Loucy (cell line): ENCODE measurements at regions not wholly inside any gene's neighbourhood (a gene's known extent, or its start where the extent isn't known, plus 50 kb on each side); places are given as distances from the start of the nearest gene placed in this dataset.

Experiments used
- H2AFZ ChIP-seq: fragments of 200-600 bp; sonication (generic); 2 replicates; pipeline ENCODE4 v1.6.0; 2016; ENCODE audit warnings: antibody characterized with exemption, mild to moderate bottlenecking, low read length, moderate library complexity
- H3F3A ChIP-seq: fragments of 200-600 bp; 2 replicates; pipeline ENCODE4 v1.6.0; 2016; ENCODE audit warnings: antibody characterized with exemption, low read depth, mild to moderate bottlenecking
- H3K27me3 ChIP-seq: fragments of 200-600 bp; sonication (generic); 2 replicates; pipeline ENCODE4 v1.6.1; 2014; ENCODE audit warnings: low read length, mild to moderate bottlenecking; ENCODE audit not compliant: insufficient read depth, poor library complexity, severe bottlenecking
- H3K36me3 ChIP-seq: fragments of 200-600 bp; sonication (generic); 2 replicates; pipeline ENCODE4 v1.6.1; 2016; ENCODE audit warnings: low read length; ENCODE audit not compliant: insufficient read depth
- H3K4me1 ChIP-seq: fragments of 200-600 bp; sonication (generic); 2 replicates; pipeline ENCODE4 v1.5.1; 2014; ENCODE audit warnings: low read length, mild to moderate bottlenecking; ENCODE audit not compliant: insufficient read depth, poor library complexity, severe bottlenecking
- H3K4me2 ChIP-seq: fragments of 200-600 bp; sonication (generic); 2 replicates; pipeline ENCODE4 v1.6.0; 2014; ENCODE audit warnings: antibody characterized with exemption, low read length, low read depth, mild to moderate bottlenecking; ENCODE audit not compliant: poor library complexity, severe bottlenecking
- H3K4me3 ChIP-seq: fragments of 200-600 bp; sonication (generic); 2 replicates; pipeline ENCODE4 v1.5.1; 2014; ENCODE audit warnings: low read length, mild to moderate bottlenecking, mixed read lengths; ENCODE audit not compliant: poor library complexity, severe bottlenecking
- H3K79me2 ChIP-seq: fragments of 200-600 bp; sonication (generic); 2 replicates; pipeline ENCODE4 v1.6.1; 2014; ENCODE audit warnings: low read length; ENCODE audit not compliant: insufficient read depth
- H3K9ac ChIP-seq: fragments of 200-600 bp; sonication (generic); 2 replicates; pipeline ENCODE4 v1.6.0; 2014; ENCODE audit warnings: mild to moderate bottlenecking, low read depth, low read length, moderate library complexity; ENCODE audit not compliant: poor library complexity, severe bottlenecking
- H3K9me2 ChIP-seq: fragments of 200-600 bp; sonication (generic); replicated peaks from 2 replicates; pipeline ENCODE4 v1.6.1; 2016; ENCODE audit warnings: low read depth, low read length, mixed read lengths
- H3K9me3 ChIP-seq: fragments of 200-600 bp; sonication (generic); 2 replicates; pipeline ENCODE4 v1.6.1; 2014; ENCODE audit warnings: mild to moderate bottlenecking, antibody characterized with exemption, low read length, low read depth; ENCODE audit not compliant: insufficient read depth
- H4K20me1 ChIP-seq: fragments of 200-600 bp; sonication (generic); 2 replicates; pipeline ENCODE4 v1.6.0; 2014; ENCODE audit warnings: antibody characterized with exemption, low read length, mild to moderate bottlenecking; ENCODE audit not compliant: insufficient read depth, poor library complexity, severe bottlenecking
- EZH2phosphoT487 ChIP-seq: fragments of 200-600 bp; IDR thresholded peaks from 2 replicates; pipeline ENCODE4 v1.6.1; 2018; ENCODE audit warnings: antibody characterized with exemption, mild to moderate bottlenecking, moderate library complexity, borderline replicate concordance
- TF ChIP-seq, protein P1 (sequence below): fragments of 200-600 bp; sonication (generic); conservative IDR thresholded peaks from 2 replicates; pipeline ENCODE4 v1.5.1; 2014; ENCODE audit warnings: mild to moderate bottlenecking, antibody characterized with exemption, low read length

DNA sequence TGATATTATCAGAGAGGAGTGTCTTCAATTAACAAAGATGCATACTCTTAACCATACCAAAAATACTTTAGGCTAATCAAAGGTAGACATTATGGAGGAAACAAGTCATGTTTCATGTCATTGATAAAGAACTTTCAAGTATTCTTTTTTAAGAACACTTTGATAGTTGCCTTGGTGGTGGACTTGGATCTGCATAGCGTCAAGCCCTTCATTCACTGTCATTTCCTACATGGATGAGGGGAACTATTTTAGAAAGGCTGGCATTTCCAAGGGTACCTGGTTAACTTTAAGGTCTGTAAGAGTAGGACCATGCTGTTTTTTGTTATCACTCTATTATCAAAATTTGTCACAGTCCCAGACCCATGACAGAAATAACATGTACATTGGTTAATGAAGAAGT lies 622.5 kb downstream of the PKHD1 start:
- Histone ChIP-seq H3F3A (no peaks in the 10 kb centered on the region), H4K20me1 (no peaks in the 10 kb centered on the region), H3K79me2 (no peaks in the 10 kb centered on the region), H3K27me3 (no peaks in the 10 kb centered on the region), H3K9ac (no peak overlapping the region), H3K9me2 (no peaks in the 10 kb centered on the region), H3K36me3 (no peaks in the 10 kb centered on the region), H3K4me3 (no peak overlapping the region), H3K4me1 (no peaks in the 10 kb centered on the region), H3K4me2 (no peak overlapping the region), H3K9me3 (no peaks in the 10 kb centered on the region), H2AFZ (no peak overlapping the region)
- TF ChIP-seq, protein P1, sequence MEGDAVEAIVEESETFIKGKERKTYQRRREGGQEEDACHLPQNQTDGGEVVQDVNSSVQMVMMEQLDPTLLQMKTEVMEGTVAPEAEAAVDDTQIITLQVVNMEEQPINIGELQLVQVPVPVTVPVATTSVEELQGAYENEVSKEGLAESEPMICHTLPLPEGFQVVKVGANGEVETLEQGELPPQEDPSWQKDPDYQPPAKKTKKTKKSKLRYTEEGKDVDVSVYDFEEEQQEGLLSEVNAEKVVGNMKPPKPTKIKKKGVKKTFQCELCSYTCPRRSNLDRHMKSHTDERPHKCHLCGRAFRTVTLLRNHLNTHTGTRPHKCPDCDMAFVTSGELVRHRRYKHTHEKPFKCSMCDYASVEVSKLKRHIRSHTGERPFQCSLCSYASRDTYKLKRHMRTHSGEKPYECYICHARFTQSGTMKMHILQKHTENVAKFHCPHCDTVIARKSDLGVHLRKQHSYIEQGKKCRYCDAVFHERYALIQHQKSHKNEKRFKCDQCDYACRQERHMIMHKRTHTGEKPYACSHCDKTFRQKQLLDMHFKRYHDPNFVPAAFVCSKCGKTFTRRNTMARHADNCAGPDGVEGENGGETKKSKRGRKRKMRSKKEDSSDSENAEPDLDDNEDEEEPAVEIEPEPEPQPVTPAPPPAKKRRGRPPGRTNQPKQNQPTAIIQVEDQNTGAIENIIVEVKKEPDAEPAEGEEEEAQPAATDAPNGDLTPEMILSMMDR = no peak
- no peak for TF ChIP-seq EZH2phosphoT487

DNA sequence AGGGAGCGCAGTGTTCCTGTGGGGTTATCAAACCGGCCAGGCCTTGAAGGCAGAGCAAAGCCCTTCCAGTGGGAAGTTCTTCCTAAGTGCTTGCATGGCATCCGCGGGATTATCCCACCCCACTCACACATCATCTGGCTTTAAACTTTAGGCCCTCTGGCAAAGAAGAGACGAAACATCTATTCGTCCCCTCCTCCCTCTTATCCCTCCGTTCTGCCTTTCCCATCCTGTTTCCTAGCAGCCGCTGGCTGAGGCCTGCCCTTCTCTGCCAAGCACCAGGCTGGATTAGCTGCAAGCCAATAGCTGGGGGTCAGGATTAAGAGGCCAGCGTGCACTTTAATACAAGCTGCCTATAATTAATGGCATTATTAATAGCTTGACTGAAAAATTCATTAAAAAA lies 621.0 kb downstream of the PKHD1 start:
- no peak overlapping the region for H2AFZ ChIP-seq

DNA sequence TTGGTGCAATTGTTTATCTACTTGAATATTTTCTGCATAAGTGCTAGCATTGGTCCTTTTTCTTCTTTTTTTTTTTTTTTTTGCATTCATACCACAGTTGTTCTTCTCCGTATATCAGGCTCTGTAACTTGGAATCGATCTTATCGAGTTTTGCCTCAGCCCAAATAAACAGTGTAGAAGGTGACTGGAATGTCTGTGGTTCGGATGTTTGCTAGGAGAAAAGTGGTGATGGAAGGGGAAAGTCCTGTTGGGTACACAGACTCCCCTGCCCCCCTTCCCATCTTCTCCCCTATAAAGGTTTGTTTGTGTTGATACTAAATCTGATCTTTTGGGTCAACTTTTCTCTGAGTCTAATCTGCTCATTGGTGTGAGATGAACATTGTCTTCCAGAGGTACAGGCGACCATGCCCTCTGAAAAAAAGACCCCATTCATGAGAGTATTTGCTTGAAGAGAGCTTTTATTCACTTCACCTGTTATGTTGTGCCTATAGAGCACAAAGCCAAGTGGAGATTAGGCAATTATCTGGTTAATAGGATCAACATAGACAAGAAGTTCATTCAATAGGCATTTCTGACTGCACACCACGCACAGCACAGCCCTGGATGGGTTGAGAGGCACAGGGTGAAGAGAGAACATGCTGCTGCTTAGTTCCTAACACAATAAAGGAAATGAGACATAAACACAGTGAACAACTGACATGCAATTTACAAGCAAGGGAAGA lies 620.0 kb downstream of the PKHD1 start:
- H3F3A ChIP-seq = no peaks in the 10 kb centered on the region
- no peaks in the 10 kb centered on the region for H3K9me2 ChIP-seq
- no peaks in the 10 kb centered on the region for H4K20me1 ChIP-seq
- H3K36me3 ChIP-seq = no peaks in the 10 kb centered on the region
- H2AFZ ChIP-seq = no peak overlapping the region
- no peaks in the 10 kb centered on the region for H3K4me1 ChIP-seq
- no peak overlapping the region for H3K9ac ChIP-seq
- H3K79me2 ChIP-seq = no peaks in the 10 kb centered on the region
- H3K4me3 ChIP-seq = no peak overlapping the region
- no peak overlapping the region for H3K4me2 ChIP-seq
- TF ChIP-seq, protein P1 = no peak
- no peak for TF ChIP-seq EZH2phosphoT487
- H3K27me3 ChIP-seq = no peaks in the 10 kb centered on the region
- no peaks in the 10 kb centered on the region for H3K9me3 ChIP-seq

More for the DNA sequence above, 621.0 kb downstream of the PKHD1 start:
- no peak for TF ChIP-seq EZH2phosphoT487
- TF ChIP-seq, protein P1 = no peak
- no peaks in the 10 kb centered on the region for H4K20me1 ChIP-seq
- H3K9ac ChIP-seq = no peak overlapping the region
- H3K36me3 ChIP-seq = no peaks in the 10 kb centered on the region
- H3K9me2 ChIP-seq = no peaks in the 10 kb centered on the region
- H3K4me3 ChIP-seq = no peak overlapping the region
- H3F3A ChIP-seq = no peaks in the 10 kb centered on the region
- H3K4me1 ChIP-seq = no peaks in the 10 kb centered on the region
- H3K27me3 ChIP-seq = no peaks in the 10 kb centered on the region
- H3K79me2 ChIP-seq = no peaks in the 10 kb centered on the region
- H3K4me2 ChIP-seq = no peak overlapping the region
- H3K9me3 ChIP-seq = no peaks in the 10 kb centered on the region
